ENCODE measurements at regions not wholly inside any gene's neighbourhood (a gene's known extent, or its start where the extent isn't known, plus 50 kb on each side); places are given as distances from the start of the nearest gene placed in this dataset.

DNA sequence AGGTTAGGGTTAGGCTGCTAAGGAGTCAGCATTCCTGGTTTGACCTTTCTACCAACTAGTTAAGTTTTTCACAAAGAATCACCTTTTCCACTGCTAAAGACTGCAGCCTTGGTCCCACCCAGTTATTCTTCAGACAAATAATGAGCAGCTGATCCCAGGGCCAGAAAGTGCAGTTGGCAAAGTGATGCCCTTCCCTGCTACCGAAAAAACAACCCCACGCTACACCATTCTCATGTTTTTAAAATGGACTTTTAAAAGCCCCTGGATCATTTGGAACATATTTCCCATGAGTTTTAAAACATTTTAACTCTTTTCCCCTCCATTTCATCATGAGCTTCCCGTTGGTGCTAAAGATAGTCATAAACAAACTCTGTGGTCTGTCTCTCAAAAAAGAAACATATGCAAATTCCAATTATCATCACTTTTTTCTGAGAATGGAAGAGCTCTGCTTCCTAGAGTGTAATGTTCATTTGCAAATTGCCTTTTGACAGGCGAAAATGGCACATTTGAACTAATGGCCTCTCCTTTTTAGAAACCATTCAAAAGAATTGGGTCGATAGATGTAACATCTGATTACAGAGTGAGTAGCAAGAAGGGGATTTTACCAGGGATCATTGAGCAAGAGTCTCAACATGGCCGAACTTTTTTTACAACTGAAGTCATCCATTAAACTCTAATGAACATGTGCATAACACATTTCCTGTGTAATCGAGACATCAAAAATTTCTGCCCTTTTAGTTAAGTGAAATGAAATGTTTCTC lies 129.3 kb upstream of the RAP1B start:
- no peak overlapping the region for H3K4me3 ChIP-seq (replicated peaks in 1 of 2; ENCODE audit: low read depth in 1 of 2, low read length in 2 of 2)
- H3K9me3 ChIP-seq (ENCODE audit: control insufficient read depth in 1 of 2, insufficient read depth in 1 of 2, low read depth in 1 of 2, low read length in 2 of 2): no peaks in the 10 kb centered on the region
- RAD21 ChIA-PET (ENCODE audit: low non-redundant PET in 1 of 2, low total read pairs in 2 of 2, uncharacterized antibody in 2 of 2, unreplicated experiment in 2 of 2): no interaction called here
- H3K27ac ChIP-seq (ENCODE audit: low read depth, low read length): no peak overlapping the region
- intact Hi-C loops (cut with micrococcal nuclease): no loop called here
- no peaks in the 10 kb centered on the region for H3K4me1 ChIP-seq (ENCODE audit: control insufficient read depth in 1 of 2, insufficient read depth in 2 of 2, low read length in 2 of 2)
- H3K9ac ChIP-seq (ENCODE audit: low read length): no peak overlapping the region
- POLR2A ChIA-PET: no interaction called here
- ATAC-seq (no peak), DNase-seq (ENCODE audit: low read depth, low spot score) (no peak)
- CTCF ChIA-PET: no interaction called here
- no peaks in the 10 kb centered on the region for H3K9me2 ChIP-seq (ENCODE audit: insufficient read depth)
- no peaks in the 10 kb centered on the region for H3K79me2 ChIP-seq (ENCODE audit: insufficient read depth, low read length)
- H2AFZ ChIP-seq (ENCODE audit: low read depth, low read length, poor library complexity, severe bottlenecking): no peak overlapping the region
- H3K4me2 ChIP-seq (ENCODE audit: low read length): no peak overlapping the region
- no peaks in the 10 kb centered on the region for H3K36me3 ChIP-seq (ENCODE audit: control insufficient read depth in 1 of 2, insufficient read depth in 2 of 2, low read length in 2 of 2)
- TF ChIP-seq JUND (IDR thresholded peaks at IDR 0.05): no peak
- no peak for TF ChIP-seq ELF1 (IDR thresholded peaks at IDR 0.05; ENCODE audit: borderline replicate concordance, low read depth)
- TF ChIP-seq SRF (IDR thresholded peaks at IDR 0.05; ENCODE audit: low read depth): no peak
- TF ChIP-seq EGR1 (IDR thresholded peaks at IDR 0.05; ENCODE audit: low read depth): no peak
- TF ChIP-seq, protein P1, sequence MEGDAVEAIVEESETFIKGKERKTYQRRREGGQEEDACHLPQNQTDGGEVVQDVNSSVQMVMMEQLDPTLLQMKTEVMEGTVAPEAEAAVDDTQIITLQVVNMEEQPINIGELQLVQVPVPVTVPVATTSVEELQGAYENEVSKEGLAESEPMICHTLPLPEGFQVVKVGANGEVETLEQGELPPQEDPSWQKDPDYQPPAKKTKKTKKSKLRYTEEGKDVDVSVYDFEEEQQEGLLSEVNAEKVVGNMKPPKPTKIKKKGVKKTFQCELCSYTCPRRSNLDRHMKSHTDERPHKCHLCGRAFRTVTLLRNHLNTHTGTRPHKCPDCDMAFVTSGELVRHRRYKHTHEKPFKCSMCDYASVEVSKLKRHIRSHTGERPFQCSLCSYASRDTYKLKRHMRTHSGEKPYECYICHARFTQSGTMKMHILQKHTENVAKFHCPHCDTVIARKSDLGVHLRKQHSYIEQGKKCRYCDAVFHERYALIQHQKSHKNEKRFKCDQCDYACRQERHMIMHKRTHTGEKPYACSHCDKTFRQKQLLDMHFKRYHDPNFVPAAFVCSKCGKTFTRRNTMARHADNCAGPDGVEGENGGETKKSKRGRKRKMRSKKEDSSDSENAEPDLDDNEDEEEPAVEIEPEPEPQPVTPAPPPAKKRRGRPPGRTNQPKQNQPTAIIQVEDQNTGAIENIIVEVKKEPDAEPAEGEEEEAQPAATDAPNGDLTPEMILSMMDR (IDR thresholded peaks at IDR 0.05 in 2 of 3, conservative IDR thresholded peaks at IDR 0.05 in 1 of 3; ENCODE audit: borderline replicate concordance in 1 of 3, insufficient read depth in 1 of 3, low read depth in 2 of 3, low read length in 2 of 3): no peak
- no peak for TF ChIP-seq ZFX (IDR thresholded peaks at IDR 0.05)
- H3K27me3 ChIP-seq (ENCODE audit: insufficient read depth, low read length): no peaks in the 10 kb centered on the region
- BruUV-seq (replicated peaks): no TSS peak
- H4K20me1 ChIP-seq (ENCODE audit: insufficient read depth): no peaks in the 10 kb centered on the region

- no peak overlapping the region for H2AFZ ChIP-seq (ENCODE audit: low read depth, low read length, poor library complexity, severe bottlenecking)
- H3K4me3 ChIP-seq (replicated peaks in 1 of 2; ENCODE audit: low read depth in 1 of 2, low read length in 2 of 2): no peak overlapping the region
- no peaks in the 10 kb centered on the region for H3K36me3 ChIP-seq (ENCODE audit: control insufficient read depth in 1 of 2, insufficient read depth in 2 of 2, low read length in 2 of 2)
- intact Hi-C loops (cut with micrococcal nuclease): no loop called here
- BruUV-seq (replicated peaks): no TSS peak
- ATAC-seq (no peak), DNase-seq (ENCODE audit: low read depth, low spot score) (no peak)
- CTCF ChIA-PET: no interaction called here
- no peaks in the 10 kb centered on the region for H3K9me3 ChIP-seq (ENCODE audit: control insufficient read depth in 1 of 2, insufficient read depth in 1 of 2, low read depth in 1 of 2, low read length in 2 of 2)
- H3K4me2 ChIP-seq (ENCODE audit: low read length): no peak overlapping the region
- H4K20me1 ChIP-seq (ENCODE audit: insufficient read depth): no peaks in the 10 kb centered on the region
- H3K9ac ChIP-seq (ENCODE audit: low read length): no peak overlapping the region
- no peaks in the 10 kb centered on the region for H3K9me2 ChIP-seq (ENCODE audit: insufficient read depth)
- POLR2A ChIA-PET: no interaction called here
- H3K79me2 ChIP-seq (ENCODE audit: insufficient read depth, low read length): no peaks in the 10 kb centered on the region
- H3K27ac ChIP-seq (ENCODE audit: low read depth, low read length): no peak overlapping the region
- RAD21 ChIA-PET (ENCODE audit: low non-redundant PET in 1 of 2, low total read pairs in 2 of 2, uncharacterized antibody in 2 of 2, unreplicated experiment in 2 of 2): no interaction called here
- no peaks in the 10 kb centered on the region for H3K27me3 ChIP-seq (ENCODE audit: insufficient read depth, low read length)
- H3K4me1 ChIP-seq (ENCODE audit: control insufficient read depth in 1 of 2, insufficient read depth in 2 of 2, low read length in 2 of 2): no peaks in the 10 kb centered on the region
- TF ChIP-seq RAD21 (IDR thresholded peaks at IDR 0.05; ENCODE audit: low read depth): no peak
- no peak for TF ChIP-seq ELF1 (IDR thresholded peaks at IDR 0.05; ENCODE audit: borderline replicate concordance, low read depth)
- TF ChIP-seq SRF (IDR thresholded peaks at IDR 0.05; ENCODE audit: low read depth): no peak
- no peak for TF ChIP-seq ZNF274 (IDR thresholded peaks at IDR 0.05; ENCODE audit: low read depth, low read length)
- TF ChIP-seq, protein P1 (IDR thresholded peaks at IDR 0.05 in 2 of 3, conservative IDR thresholded peaks at IDR 0.05 in 1 of 3; ENCODE audit: borderline replicate concordance in 1 of 3, insufficient read depth in 1 of 3, low read depth in 2 of 3, low read length in 2 of 3): no peak
- TF ChIP-seq, protein P2, sequence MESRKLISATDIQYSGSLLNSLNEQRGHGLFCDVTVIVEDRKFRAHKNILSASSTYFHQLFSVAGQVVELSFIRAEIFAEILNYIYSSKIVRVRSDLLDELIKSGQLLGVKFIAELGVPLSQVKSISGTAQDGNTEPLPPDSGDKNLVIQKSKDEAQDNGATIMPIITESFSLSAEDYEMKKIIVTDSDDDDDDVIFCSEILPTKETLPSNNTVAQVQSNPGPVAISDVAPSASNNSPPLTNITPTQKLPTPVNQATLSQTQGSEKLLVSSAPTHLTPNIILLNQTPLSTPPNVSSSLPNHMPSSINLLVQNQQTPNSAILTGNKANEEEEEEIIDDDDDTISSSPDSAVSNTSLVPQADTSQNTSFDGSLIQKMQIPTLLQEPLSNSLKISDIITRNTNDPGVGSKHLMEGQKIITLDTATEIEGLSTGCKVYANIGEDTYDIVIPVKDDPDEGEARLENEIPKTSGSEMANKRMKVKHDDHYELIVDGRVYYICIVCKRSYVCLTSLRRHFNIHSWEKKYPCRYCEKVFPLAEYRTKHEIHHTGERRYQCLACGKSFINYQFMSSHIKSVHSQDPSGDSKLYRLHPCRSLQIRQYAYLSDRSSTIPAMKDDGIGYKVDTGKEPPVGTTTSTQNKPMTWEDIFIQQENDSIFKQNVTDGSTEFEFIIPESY (IDR thresholded peaks at IDR 0.05; ENCODE audit: extremely low read depth, insufficient replicate concordance, low read length): no peak
These were observed 128.7 kb upstream of the RAP1B start for GRCh38 chr12:68482014-68482413.
